Dedifferentiated amniotic fluid mesenchymal stem cell (primary cell): ENCODE measurements at regions not wholly inside any gene's neighbourhood (a gene's known extent, or its start where the extent isn't known, plus 50 kb on each side); places are given as distances from the start of the nearest gene placed in this dataset.
"Not testable (repeated sequence)": the region's sequence is repeated elsewhere in the genome, so short reads cannot be mapped to it uniquely, and the experiment has no call there.

Experiments
- DNase-seq: peaks from one replicate; pipeline ENCODE4 v3.0.0-alpha.2; 2016; ENCODE audit errors: extremely low spot score

DNA sequence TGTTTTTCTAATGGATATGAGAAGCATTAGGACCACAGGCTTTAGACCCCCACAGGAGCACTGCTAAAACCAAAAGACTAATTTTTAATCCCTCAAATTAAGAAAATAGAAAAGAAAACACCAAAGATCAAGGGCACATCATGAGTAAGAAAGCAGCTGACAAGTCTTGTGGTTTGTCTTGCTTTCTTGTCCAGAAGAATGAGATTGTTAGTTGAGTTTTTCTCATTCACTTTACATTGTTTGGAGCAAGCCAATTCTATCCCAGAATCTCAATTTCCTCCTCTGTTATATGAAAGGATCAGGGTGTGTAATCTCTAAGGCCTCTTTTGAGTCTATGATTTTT lies 899.0 kb downstream of the KCNJ2 start:
- DNase-seq = no peak

DNA sequence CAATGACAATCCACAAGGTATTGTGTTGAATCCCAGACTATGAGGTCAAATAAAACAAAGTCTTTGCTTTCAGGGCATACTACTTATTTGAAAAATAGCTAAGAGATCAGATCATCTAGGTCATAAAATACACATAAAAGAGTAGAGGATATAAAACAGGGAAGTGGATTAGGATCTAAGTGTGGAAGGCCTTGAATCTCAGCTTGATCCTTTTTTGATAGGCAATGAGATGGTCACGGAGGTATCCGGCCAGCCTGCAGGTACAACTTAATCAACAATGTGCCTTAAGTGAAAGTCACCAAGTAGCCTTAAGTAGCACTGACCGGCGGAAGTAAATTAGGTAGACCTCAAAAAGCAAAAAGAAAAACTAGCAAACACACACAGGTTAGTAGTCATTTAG lies 901.7 kb downstream of the KCNJ2 start:
- DNase-seq = no peak

DNA sequence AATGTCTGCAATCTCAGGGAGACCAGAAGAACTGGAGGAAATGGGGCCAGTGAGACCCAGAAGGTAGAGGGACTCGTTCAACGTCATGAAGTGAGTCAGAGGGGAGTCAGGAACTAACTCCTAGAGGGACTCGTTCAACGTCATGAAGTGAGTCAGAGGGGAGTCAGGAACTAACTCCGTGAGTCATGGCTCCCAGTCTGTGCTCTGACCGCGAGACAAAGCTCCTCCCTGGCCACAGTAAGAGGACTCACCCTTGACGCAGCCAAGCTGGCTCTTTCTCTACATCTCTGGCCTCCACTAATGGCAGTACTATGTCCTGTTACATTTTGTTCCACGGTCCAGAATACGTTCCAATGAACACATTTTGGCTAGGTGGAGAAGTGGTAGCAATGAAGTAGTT lies 902.5 kb downstream of the KCNJ2 start:
- peak; percentile 31 for DNase-seq

- no peak for DNase-seq
Measured at GRCh38 chr17:71080937-71081336, 911.6 kb downstream of the KCNJ2 start.

GRCh38 chr17:71081666-71082065 lies 912.3 kb downstream of the KCNJ2 start:
- DNase-seq = no peak

DNA sequence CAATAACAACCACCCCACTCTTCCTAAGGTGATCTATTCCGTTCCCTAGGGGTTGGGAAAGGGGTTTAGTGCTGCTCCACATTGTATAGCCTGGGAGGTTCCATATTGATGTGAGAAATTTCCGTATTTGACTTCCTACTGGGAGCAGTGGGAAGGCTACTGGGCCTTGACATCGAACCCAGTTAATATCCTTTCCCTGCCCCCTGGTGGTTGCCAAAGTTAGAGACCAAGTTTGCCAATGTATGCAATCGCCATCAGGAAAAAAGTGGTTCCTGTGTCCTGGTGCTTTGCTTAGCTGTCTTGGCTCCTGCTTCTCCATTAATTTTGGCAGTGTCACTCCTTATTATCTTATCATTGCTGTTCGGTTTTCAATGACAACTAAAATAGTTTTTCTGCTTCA lies 914.9 kb downstream of the KCNJ2 start:
- DNase-seq = no peak

DNA sequence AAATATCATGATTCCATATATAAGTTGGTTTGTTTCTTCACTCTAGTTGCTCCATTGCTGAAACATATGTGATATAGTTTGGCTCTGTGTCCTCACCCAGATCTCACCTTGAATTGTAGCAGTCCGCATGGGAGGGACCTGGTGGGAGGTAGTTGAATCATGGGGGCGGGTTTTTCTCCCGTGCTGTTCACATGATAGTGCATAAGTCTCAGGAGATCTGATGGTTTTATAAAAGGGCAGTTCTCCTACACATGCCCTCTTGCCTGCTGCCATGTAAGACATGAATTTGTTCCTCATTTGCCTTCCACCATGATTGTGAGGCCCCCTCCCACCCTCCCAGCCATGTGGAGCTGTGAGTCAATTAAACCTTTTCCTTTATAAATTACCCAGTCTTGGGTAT lies 915.5 kb downstream of the KCNJ2 start:
- no peak for DNase-seq

DNA sequence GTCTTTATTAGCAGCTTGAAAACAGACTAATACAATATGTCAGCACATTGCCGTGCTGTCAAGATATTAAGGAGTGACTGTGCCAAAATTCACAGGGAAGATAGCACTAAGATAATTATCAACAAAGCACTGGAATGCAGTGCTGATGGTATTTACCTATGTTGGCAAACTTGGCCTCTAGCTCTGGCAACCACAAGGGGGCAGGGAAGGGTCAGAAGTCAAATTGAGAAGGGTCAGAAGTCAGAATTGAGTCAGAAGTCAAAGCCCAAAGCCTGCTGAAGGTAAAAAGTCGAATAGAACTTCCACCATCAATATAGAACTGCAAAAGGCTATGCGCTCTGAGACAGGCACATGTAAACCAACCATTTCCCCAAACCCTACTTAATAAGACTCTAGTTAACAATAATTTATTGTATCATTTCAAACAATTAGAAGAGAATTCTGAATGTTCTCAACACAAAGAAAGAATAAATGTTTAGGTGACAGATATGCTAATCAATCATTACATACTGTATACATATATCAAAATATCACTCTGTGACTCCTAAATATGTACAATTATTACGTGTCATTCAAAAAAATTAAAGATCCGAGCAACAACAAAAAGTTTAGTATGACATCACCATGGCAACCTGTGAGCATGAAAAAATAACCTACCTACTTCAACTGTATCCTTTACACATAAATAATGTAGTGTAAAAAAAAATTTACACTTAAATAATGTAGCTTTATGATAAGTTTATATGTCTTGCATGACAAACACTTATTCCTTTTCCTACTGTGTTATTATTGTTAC lies 916.1 kb downstream of the KCNJ2 start:
- no peak for DNase-seq

- no peak for DNase-seq
Measured at GRCh38 chr17:71089431-71089830, 920.1 kb downstream of the KCNJ2 start.

GRCh38 chr17:71098071-71098470 lies 928.7 kb downstream of the KCNJ2 start:
- DNase-seq = no peak

GRCh38 chr17:71099003-71099714 lies 929.8 kb downstream of the KCNJ2 start:
- no peak for DNase-seq

- DNase-seq = no peak
Measured at GRCh38 chr17:71102777-71103176, 933.4 kb downstream of the KCNJ2 start.

GRCh38 chr17:71104225-71104624 lies 934.9 kb downstream of the KCNJ2 start:
- DNase-seq = no peak

GRCh38 chr17:71106056-71106455 lies 936.7 kb downstream of the KCNJ2 start:
- DNase-seq = not testable (repeated sequence)

DNA sequence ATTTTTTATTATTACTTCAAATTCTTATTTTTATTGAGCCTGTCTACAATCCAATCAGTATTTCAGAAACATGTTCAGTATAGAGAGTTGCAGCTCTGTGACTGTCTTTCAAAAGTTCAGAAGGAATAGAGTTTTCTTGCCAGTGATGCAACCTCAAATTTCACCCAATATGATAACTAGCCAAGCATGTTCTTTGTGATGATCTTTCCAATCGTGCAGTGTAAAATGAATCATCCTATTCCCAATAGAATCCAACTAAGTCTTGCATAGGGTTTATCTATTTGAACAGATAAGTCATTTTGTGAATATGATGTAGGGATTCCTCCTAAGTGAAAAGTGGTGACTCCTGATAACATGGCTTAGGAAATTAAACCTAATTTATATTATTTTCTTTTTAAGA lies 937.8 kb downstream of the KCNJ2 start:
- no peak for DNase-seq

- DNase-seq = no peak
Measured at GRCh38 chr17:71109697-71110096, 940.4 kb downstream of the KCNJ2 start.

DNA sequence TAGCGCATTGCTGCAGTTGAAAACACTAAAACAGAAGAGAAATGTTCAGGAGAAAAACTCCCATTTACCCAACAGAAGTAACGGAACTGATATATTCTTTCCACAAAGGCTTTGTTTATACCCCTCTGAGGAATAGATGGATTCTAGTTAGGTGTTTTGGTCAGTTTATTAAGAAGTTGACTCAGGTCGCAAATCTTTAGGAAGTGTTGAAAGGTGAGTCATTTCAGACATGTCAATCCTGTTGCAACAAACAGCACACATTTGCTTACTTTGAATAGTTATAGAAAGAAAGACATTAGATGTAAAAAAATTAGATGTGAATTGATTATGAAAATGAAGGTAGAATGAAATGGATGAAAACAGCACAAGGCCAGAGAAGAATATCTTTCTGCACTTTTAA lies 941.0 kb downstream of the KCNJ2 start:
- DNase-seq = no peak

GRCh38 chr17:71111460-71111859 lies 942.1 kb downstream of the KCNJ2 start:
- DNase-seq = no peak

DNA sequence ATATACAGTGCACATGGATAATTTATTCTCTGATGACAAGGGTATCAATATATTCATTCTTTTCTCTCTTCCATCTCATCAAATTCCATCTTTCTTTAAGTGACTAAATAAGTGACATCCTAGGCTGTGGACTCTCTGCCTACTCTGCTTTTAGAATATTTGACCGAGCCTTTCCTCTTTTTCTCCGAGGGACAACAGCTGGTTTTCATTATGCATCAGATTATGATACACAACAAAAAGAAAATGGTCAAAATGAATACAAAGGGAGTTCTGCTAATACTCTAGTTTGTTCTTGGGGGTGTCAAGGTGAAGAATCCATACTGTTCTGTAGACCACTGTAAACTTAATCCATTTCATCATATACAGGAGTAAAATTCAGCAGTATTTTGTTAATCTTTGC lies 942.6 kb downstream of the KCNJ2 start:
- DNase-seq = no peak

GRCh38 chr17:71113347-71113746 lies 944.0 kb downstream of the KCNJ2 start:
- no peak for DNase-seq

DNA sequence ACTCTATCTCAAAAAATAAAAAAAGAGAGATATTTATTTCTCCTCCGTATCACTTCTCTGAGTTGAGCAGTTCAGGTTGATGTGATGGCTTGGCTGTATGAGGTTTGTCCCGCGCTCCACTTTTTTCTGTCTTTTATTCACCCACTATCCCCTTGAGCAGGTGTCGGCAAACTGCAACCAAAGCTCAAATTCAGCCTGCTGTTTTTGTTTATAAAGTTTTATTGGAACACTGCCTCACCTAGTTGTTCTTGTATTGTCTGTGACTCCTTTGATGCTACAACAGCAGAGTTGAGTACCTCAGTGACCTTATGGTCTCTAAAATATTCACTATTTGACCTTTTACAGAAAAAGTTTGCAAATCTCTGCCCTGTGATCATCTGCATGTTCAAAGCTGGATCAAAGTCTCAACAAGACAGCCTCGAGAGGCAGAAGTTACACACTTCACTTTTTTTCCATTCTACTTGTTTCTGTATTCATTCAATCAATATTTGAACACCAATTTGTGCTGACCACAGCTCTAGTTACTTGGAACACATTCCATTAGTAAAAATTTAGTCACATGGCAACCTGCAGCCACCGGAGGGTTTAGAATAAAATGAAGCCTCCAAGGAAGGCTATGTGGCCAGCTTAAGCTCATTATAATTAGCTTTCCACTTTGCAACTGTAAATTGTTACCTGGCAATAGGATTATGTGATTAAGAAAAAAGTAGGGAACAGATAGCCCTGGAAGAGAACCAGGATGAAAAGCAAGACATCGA lies 945.8 kb downstream of the KCNJ2 start:
- no peak for DNase-seq

- DNase-seq = no peak
Measured at GRCh38 chr17:71115669-71115972, 946.3 kb downstream of the KCNJ2 start.

GRCh38 chr17:71117466-71117865 lies 948.1 kb downstream of the KCNJ2 start:
- DNase-seq = no peak
